NCI-H2196 (cell line): ENCODE measurements at regions not wholly inside any gene's neighbourhood (a gene's known extent, or its start where the extent isn't known, plus 50 kb on each side); places are given as distances from the start of the nearest gene placed in this dataset.

ENCODE experiments used
- DNase-seq: peaks from one replicate; lab custom pipeline; 2025; ENCODE audit not compliant: unreplicated experiment; lab: John Stamatoyannopoulos, UW

GRCh38 chr14:82113007-82113406, 579.4 kb upstream of the SEL1L start:
- DNase-seq, result no peak

GRCh38 chr14:82113710-82114109, 580.1 kb upstream of the SEL1L start:
- DNase-seq, result no peak

- no peak for DNase-seq
Observed at GRCh38 chr14:82116721-82117120, 583.1 kb upstream of the SEL1L start.

- DNase-seq, result no peak
Observed at GRCh38 chr14:82122655-82123054, 589.0 kb upstream of the SEL1L start.

GRCh38 chr14:82124511-82124910, 590.9 kb upstream of the SEL1L start:
- no peak for DNase-seq

GRCh38 chr14:82126006-82126405, 592.4 kb upstream of the SEL1L start:
- no peak for DNase-seq

GRCh38 chr14:82134411-82134810, 600.8 kb upstream of the SEL1L start:
- DNase-seq, result no peak

GRCh38 chr14:82138431-82138830, 604.8 kb upstream of the SEL1L start:
- DNase-seq, result no peak

- DNase-seq, result no peak
Observed at GRCh38 chr14:82146846-82147245, 613.2 kb upstream of the SEL1L start.

- DNase-seq, result no peak
Observed at GRCh38 chr14:82153689-82154088, 620.0 kb upstream of the SEL1L start.

- no peak for DNase-seq
Observed at GRCh38 chr14:82159624-82160023, 626.0 kb upstream of the SEL1L start.

GRCh38 chr14:82180139-82180538, 646.5 kb upstream of the SEL1L start:
- no peak for DNase-seq

GRCh38 chr14:82182646-82183045, 649.0 kb upstream of the SEL1L start:
- DNase-seq, result no peak

GRCh38 chr14:82190742-82191141, 657.1 kb upstream of the SEL1L start:
- DNase-seq, result no peak

- DNase-seq, result no peak
Observed at GRCh38 chr14:82192387-82192786, 658.7 kb upstream of the SEL1L start.

GRCh38 chr14:82223276-82223675, 689.6 kb upstream of the SEL1L start:
- DNase-seq, result no peak

- DNase-seq, result no peak
Observed at GRCh38 chr14:82224610-82225009, 691.0 kb upstream of the SEL1L start.

GRCh38 chr14:82230748-82231147, 697.1 kb upstream of the SEL1L start:
- DNase-seq, result no peak

GRCh38 chr14:82238649-82239048, 705.0 kb upstream of the SEL1L start:
- no peak for DNase-seq

- no peak for DNase-seq
Observed at GRCh38 chr14:82239223-82239622, 705.6 kb upstream of the SEL1L start.

- no peak for DNase-seq
Observed at GRCh38 chr14:82244791-82245190, 711.1 kb upstream of the SEL1L start.

- DNase-seq, result no peak
Observed at GRCh38 chr14:82251494-82251893, 717.8 kb upstream of the SEL1L start.

GRCh38 chr14:82270286-82270685, 736.6 kb upstream of the SEL1L start:
- DNase-seq, result no peak

GRCh38 chr14:82298811-82299210, 765.2 kb upstream of the SEL1L start:
- DNase-seq, result no peak
